ENCODE measurements at regions not wholly inside any gene's neighbourhood (a gene's known extent, or its start where the extent isn't known, plus 50 kb on each side); places are given as distances from the start of the nearest gene placed in this dataset.

- DNase-seq (ENCODE audit: low read depth) = no peak
Measured at GRCh38 chr3:30331519-30331918, 274.9 kb upstream of the TGFBR2 start.

- no peak for DNase-seq (ENCODE audit: low read depth)
Measured at GRCh38 chr3:30332196-30333021, 274.0 kb upstream of the TGFBR2 start.

GRCh38 chr3:30333143-30333542, 273.3 kb upstream of the TGFBR2 start:
- DNase-seq (ENCODE audit: low read depth) = no peak

GRCh38 chr3:30333903-30334302, 272.5 kb upstream of the TGFBR2 start:
- DNase-seq (ENCODE audit: low read depth) = peak; percentile 52

GRCh38 chr3:30340500-30340899, 265.9 kb upstream of the TGFBR2 start:
- DNase-seq (ENCODE audit: low read depth) = no peak

GRCh38 chr3:30341079-30341478, 265.3 kb upstream of the TGFBR2 start:
- no peak for DNase-seq (ENCODE audit: low read depth)

- DNase-seq (ENCODE audit: low read depth) = peak; percentile 21
Measured at GRCh38 chr3:30341851-30342250, 264.6 kb upstream of the TGFBR2 start.

GRCh38 chr3:30342318-30343060, 263.9 kb upstream of the TGFBR2 start:
- DNase-seq (ENCODE audit: low read depth) = peak; percentile 88

GRCh38 chr3:30343067-30343831, 263.2 kb upstream of the TGFBR2 start:
- no peak for DNase-seq (ENCODE audit: low read depth)

- DNase-seq (ENCODE audit: low read depth) = no peak
Measured at GRCh38 chr3:30343861-30344260, 262.5 kb upstream of the TGFBR2 start.

GRCh38 chr3:30344288-30344687, 262.1 kb upstream of the TGFBR2 start:
- no peak for DNase-seq (ENCODE audit: low read depth)

- DNase-seq (ENCODE audit: low read depth) = no peak
Measured at GRCh38 chr3:30346933-30347320, 259.5 kb upstream of the TGFBR2 start.

- DNase-seq (ENCODE audit: low read depth) = peak; percentile 14
Measured at GRCh38 chr3:30347679-30348216, 258.7 kb upstream of the TGFBR2 start.

- DNase-seq (ENCODE audit: low read depth) = no peak
Measured at GRCh38 chr3:30349507-30349906, 256.9 kb upstream of the TGFBR2 start.

GRCh38 chr3:30350011-30350410, 256.4 kb upstream of the TGFBR2 start:
- DNase-seq (ENCODE audit: low read depth) = no peak

GRCh38 chr3:30350901-30351300, 255.5 kb upstream of the TGFBR2 start:
- DNase-seq (ENCODE audit: low read depth) = no peak

GRCh38 chr3:30352410-30353318, 253.7 kb upstream of the TGFBR2 start:
- no peak for DNase-seq (ENCODE audit: low read depth)

GRCh38 chr3:30353711-30354467, 252.5 kb upstream of the TGFBR2 start:
- no peak for DNase-seq (ENCODE audit: low read depth)

- DNase-seq (ENCODE audit: low read depth) = no peak
Measured at GRCh38 chr3:30354513-30354912, 251.9 kb upstream of the TGFBR2 start.

GRCh38 chr3:30354972-30355371, 251.4 kb upstream of the TGFBR2 start:
- no peak for DNase-seq (ENCODE audit: low read depth)

- no peak for DNase-seq (ENCODE audit: low read depth)
Measured at GRCh38 chr3:30355622-30356021, 250.8 kb upstream of the TGFBR2 start.
